HepG2 (cell line): ENCODE measurements at regions not wholly inside any gene's neighbourhood (a gene's known extent, or its start where the extent isn't known, plus 50 kb on each side); places are given as distances from the start of the nearest gene placed in this dataset.
A peak's percentile ranks its signal among the peaks of the same experiment; 100 is the strongest.

Source experiments
- ATAC-seq: fragments of 200-7000 bp; cut with Tn5 transposase; 3 replicates; pipeline ENCODE4 v1.9.1; 2020; ENCODE audit warnings: mild to moderate bottlenecking, moderate library complexity
- BruUV-seq: library from RNA; stranded (reverse); fragments of 400-500 nt; replicated peaks from 2 replicates; lab custom pipeline; 2021; lab: Mats Ljungman, UMichigan
- CTCF ChIA-PET: fragments of 300-600 bp; formaldehyde crosslinking; extraction: SDS; loops from one replicate; lab custom pipeline; 2021; ENCODE audit warnings: low total read pairs, inconsistent platforms, low intra/inter-chr PET ratio; lab: Yijun Ruan, JAX
- POLR2A ChIA-PET: fragments of 350-600 bp; sonication (Branson Sonifier 250); formaldehyde crosslinking; loops from one replicate; lab custom pipeline; 2020; ENCODE audit warnings: antibody characterized with exemption, inconsistent platforms; lab: Yijun Ruan, JAX
- DNase-seq: peaks from one replicate; pipeline ENCODE4 v3.0.0-alpha.2; 2015; ENCODE audit warnings: low spot score
- FAIRE-seq: peaks from 3 replicates; lab custom pipeline; 2011; peaks lifted over from hg19 to GRCh38; lab: Jason Lieb, UNC
- H2AFZ ChIP-seq: one replicate; pipeline ENCODE4 v1.6.1; 2011; ENCODE audit warnings: low read length, inconsistent platforms
- H3K27ac ChIP-seq: fragments of 300-600 bp; 3 replicates; pipeline ENCODE4 v1.8.0; 2011; ENCODE audit warnings: mixed run types, mild to moderate bottlenecking, mixed read lengths, low read length, inconsistent platforms; ENCODE audit not compliant: insufficient read depth; ENCODE audit errors: extremely low read length
- H3K27me3 ChIP-seq, 2 experiments: fragments of 200-600 bp in 1 of 2; 2 replicates in 1 of 2; 3 replicates in 1 of 2; pipeline versions ENCODE4 v1.6.0 to v1.8.0; 2011; ENCODE audit warnings: low read length in 2 of 2, mild to moderate bottlenecking in 2 of 2, moderate library complexity in 2 of 2, inconsistent platforms in 1 of 2; ENCODE audit not compliant: insufficient read depth in 2 of 2, control insufficient read depth in 1 of 2
- H3K36me3 ChIP-seq, 2 experiments: fragments of 200-600 bp in 1 of 2; replicated peaks in 1 of 2; 2 replicates in 1 of 2; 3 replicates in 1 of 2; pipeline versions ENCODE4 v1.5.1 to v1.8.0; 2011; ENCODE audit warnings: low read length in 2 of 2, inconsistent platforms in 1 of 2; ENCODE audit not compliant: insufficient read depth in 2 of 2, control insufficient read depth in 1 of 2
- H3K4me1 ChIP-seq: 2 replicates; pipeline ENCODE4 v1.5.1; 2012; ENCODE audit warnings: low read length, inconsistent platforms; ENCODE audit not compliant: insufficient read depth
- H3K4me2 ChIP-seq: 2 replicates; pipeline ENCODE4 v1.6.0; 2011; ENCODE audit warnings: low read depth, low read length, inconsistent platforms
- H3K4me3 ChIP-seq, 3 experiments: fragments of 200-600 bp in 1 of 3; sonication (generic), shearing (Covaris generic) in 1 of 3; replicated peaks in 1 of 3; 2 replicates each; pipeline ENCODE4 v1.5.1; 2011 to 2016; ENCODE audit warnings: low read length in 3 of 3, inconsistent platforms in 2 of 3, low read depth in 2 of 3, mild to moderate bottlenecking in 2 of 3, control low read depth in 1 of 3, mixed read lengths in 1 of 3; ENCODE audit not compliant: insufficient read depth in 1 of 3
- H3K79me2 ChIP-seq: one replicate; pipeline ENCODE4 v1.6.1; 2011; ENCODE audit warnings: low read length, inconsistent platforms; ENCODE audit not compliant: insufficient read depth
- H3K9ac ChIP-seq: 2 replicates; pipeline ENCODE4 v1.6.0; 2011; ENCODE audit warnings: mild to moderate bottlenecking, low read depth, low read length, inconsistent platforms; ENCODE audit not compliant: insufficient read depth
- H3K9me3 ChIP-seq: 2 replicates; pipeline ENCODE4 v1.5.1; 2012; ENCODE audit warnings: mild to moderate bottlenecking, low read length
- H4K20me1 ChIP-seq: 2 replicates; pipeline ENCODE4 v1.6.0; 2011; ENCODE audit warnings: inconsistent platforms, mild to moderate bottlenecking, low read length, moderate library complexity; ENCODE audit not compliant: insufficient read depth
- CCDC6 ChIP-seq: sonication (generic); formaldehyde crosslinking; IDR thresholded peaks from 2 replicates; pipeline ENCODE4 v1.8.1; 2022; ENCODE audit warnings: mild to moderate bottlenecking, missing genetic modification reagents, moderate library complexity
- DNMT3B ChIP-seq: conservative IDR thresholded peaks from 2 replicates; pipeline ENCODE4 v1.6.1; 2016; ENCODE audit warnings: missing biosample characterization, control low read depth
- EED ChIP-seq: sonication (generic); formaldehyde crosslinking; IDR thresholded peaks from 2 replicates; pipeline ENCODE4 v1.5.0; 2020; ENCODE audit warnings: mild to moderate bottlenecking, missing genetic modification reagents
- HNRNPK ChIP-seq: fragments of 200-400 bp; formaldehyde crosslinking; IDR thresholded peaks from 2 replicates; pipeline ENCODE4 v1.6.1; 2018; ENCODE audit warnings: low read length, low read depth, moderate library complexity, mild to moderate bottlenecking; ENCODE audit not compliant: poor library complexity, severe bottlenecking
- HNRNPLL ChIP-seq: fragments of 200-400 bp; formaldehyde crosslinking; IDR thresholded peaks from 2 replicates; pipeline ENCODE4 v1.6.1; 2017; ENCODE audit warnings: mild to moderate bottlenecking, low read depth, low read length; ENCODE audit not compliant: poor library complexity, severe bottlenecking
- MYNN ChIP-seq: sonication (generic); formaldehyde crosslinking; IDR thresholded peaks from 2 replicates; pipeline ENCODE4 v1.4.0; 2020; ENCODE audit warnings: mild to moderate bottlenecking, low read depth, missing genetic modification reagents
- PCBP2 ChIP-seq: fragments of 200-400 bp; formaldehyde crosslinking; optimal IDR thresholded peaks from 2 replicates; pipeline ENCODE3; 2018; ENCODE audit warnings: low read length, low read depth; ENCODE audit not compliant: poor library complexity, severe bottlenecking
- POLR2G ChIP-seq: fragments of 200-400 bp; formaldehyde crosslinking; IDR thresholded peaks from 2 replicates; pipeline ENCODE4 v1.6.1; 2018; ENCODE audit warnings: mild to moderate bottlenecking, low read depth, low read length, moderate library complexity
- SIX1 ChIP-seq: sonication (generic); formaldehyde crosslinking; IDR thresholded peaks from 2 replicates; pipeline ENCODE4 v1.4.0; 2020; ENCODE audit warnings: missing genetic modification reagents, borderline replicate concordance
- SRF ChIP-seq: IDR thresholded peaks from 2 replicates; pipeline ENCODE4 v1.6.1; 2011; ENCODE audit warnings: mild to moderate bottlenecking, low read depth, low read length, moderate library complexity
- ZNF552 ChIP-seq: sonication (generic); formaldehyde crosslinking; IDR thresholded peaks from 2 replicates; pipeline ENCODE4 v1.9.0; 2022; ENCODE audit warnings: missing genetic modification reagents, mild to moderate bottlenecking, borderline replicate concordance
- WGBS: methylation state at CpG from one replicate; pipeline ENCODE4 v1.1.6; 2017; ENCODE audit warnings: low lambda C conversion rate; 5-methylcytosine and 5-hydroxymethylcytosine counted together
- in situ Hi-C: cut with HindIII; loops from 2 replicates; pipeline ENCODE4 v1.10.0; 2017; ENCODE audit warnings: low pct_unique_long_range_greater_than_20kb; ENCODE audit not compliant: extremely low pct_ligation_motif_present
- intact Hi-C: fragments of 100-400 bp; cut with micrococcal nuclease; formaldehyde crosslinking; loops from one replicate; pipeline ENCODE4 v1.10.0; 2022; ENCODE audit not compliant: unreplicated experiment
- TF ChIP-seq, protein P1 (sequence below): sonication (generic); formaldehyde crosslinking; IDR thresholded peaks from 2 replicates; pipeline ENCODE4 v1.5.0; 2020; ENCODE audit warnings: missing genetic modification reagents
- TF ChIP-seq, protein P2 (sequence below): sonication (generic); formaldehyde crosslinking; IDR thresholded peaks from 2 replicates; pipeline ENCODE4 v1.4.0; 2020; ENCODE audit warnings: missing genetic modification reagents, borderline replicate concordance
- TF ChIP-seq, protein P3 (sequence below): sonication (generic); formaldehyde crosslinking; IDR thresholded peaks from 2 replicates; pipeline ENCODE4 v1.8.1; 2023; ENCODE audit warnings: mild to moderate bottlenecking, inconsistent platforms, moderate library complexity, missing genetic modification reagents, borderline replicate concordance

DNA sequence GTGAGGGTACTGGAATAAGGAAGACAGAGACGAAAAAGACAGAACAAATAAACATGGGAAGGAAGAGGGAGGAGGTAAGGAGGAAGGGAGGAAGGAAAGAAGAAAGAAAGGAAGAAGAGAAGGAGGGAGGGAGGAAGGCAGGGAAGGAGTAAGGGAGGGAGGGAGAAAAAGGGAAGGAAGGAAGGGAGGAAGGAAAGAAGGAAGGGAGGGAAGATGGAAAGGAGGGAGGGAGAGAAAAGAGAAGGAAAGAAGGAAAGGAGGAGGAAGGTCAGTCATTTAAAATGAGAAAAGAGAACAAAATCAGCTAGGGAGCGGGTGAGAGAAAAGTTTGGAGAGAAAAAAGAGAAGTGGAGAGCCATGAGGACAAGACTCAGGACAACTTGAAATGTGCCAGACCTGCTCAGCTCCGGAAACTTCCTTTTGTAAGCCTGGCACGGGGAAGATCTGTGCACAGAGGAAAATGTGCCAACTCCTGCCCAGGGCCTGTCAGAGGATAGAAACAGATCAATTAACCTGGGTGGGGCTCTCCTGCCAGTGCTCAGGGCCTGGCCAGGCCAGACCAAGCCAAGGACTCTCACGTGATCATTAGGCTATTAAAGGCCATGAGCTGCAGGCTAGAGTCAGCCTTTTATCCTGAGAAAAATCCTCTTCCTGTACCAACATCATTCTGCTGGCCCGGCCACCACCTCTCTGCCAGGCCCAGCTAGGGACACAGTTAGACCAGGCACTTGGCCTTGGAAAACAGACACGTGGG is 50.1 kb upstream of the BCL6 start:
- Histone ChIP-seq H3K4me3 (no peak overlapping the region), H2AFZ (no peak overlapping the region), H3K9ac (no peak overlapping the region), H3K36me3 (no peaks in the 10 kb centered on the region)
- TF ChIP-seq, protein P1, sequence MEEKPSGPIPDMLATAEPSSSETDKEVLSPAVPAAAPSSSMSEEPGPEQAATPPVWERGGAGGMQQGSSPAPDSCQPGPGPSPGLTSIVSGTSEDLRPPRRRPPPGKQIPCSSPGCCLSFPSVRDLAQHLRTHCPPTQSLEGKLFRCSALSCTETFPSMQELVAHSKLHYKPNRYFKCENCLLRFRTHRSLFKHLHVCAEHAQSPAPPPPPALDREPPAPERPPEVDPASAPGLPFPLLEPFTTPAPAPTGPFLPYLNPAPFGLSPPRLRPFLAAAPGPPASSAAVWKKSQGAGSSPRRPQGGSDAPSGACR: no peak
- TF ChIP-seq PCBP2 (peak; percentile 65), SIX1 (no peak), CCDC6 (CRISPR knock-in tag) (no peak), POLR2G (no peak), ZNF552 (CRISPR knock-in tag) (no peak), SRF (no peak), EED (CRISPR knock-in tag) (no peak), HNRNPLL (no peak), DNMT3B (CRISPR knock-in tag) (no peak), MYNN (CRISPR knock-in tag) (no peak), HNRNPK (peak; percentile 29)
- TF ChIP-seq, protein P2, sequence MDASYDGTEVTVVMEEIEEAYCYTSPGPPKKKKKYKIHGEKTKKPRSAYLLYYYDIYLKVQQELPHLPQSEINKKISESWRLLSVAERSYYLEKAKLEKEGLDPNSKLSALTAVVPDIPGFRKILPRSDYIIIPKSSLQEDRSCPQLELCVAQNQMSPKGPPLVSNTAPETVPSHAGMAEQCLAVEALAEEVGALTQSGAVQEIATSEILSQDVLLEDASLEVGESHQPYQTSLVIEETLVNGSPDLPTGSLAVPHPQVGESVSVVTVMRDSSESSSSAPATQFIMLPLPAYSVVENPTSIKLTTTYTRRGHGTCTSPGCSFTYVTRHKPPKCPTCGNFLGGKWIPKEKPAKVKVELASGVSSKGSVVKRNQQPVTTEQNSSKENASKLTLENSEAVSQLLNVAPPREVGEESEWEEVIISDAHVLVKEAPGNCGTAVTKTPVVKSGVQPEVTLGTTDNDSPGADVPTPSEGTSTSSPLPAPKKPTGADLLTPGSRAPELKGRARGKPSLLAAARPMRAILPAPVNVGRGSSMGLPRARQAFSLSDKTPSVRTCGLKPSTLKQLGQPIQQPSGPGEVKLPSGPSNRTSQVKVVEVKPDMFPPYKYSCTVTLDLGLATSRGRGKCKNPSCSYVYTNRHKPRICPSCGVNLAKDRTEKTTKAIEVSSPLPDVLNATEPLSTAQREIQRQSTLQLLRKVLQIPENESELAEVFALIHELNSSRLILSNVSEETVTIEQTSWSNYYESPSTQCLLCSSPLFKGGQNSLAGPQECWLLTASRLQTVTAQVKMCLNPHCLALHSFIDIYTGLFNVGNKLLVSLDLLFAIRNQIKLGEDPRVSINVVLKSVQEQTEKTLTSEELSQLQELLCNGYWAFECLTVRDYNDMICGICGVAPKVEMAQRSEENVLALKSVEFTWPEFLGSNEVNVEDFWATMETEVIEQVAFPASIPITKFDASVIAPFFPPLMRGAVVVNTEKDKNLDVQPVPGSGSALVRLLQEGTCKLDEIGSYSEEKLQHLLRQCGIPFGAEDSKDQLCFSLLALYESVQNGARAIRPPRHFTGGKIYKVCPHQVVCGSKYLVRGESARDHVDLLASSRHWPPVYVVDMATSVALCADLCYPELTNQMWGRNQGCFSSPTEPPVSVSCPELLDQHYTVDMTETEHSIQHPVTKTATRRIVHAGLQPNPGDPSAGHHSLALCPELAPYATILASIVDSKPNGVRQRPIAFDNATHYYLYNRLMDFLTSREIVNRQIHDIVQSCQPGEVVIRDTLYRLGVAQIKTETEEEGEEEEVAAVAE (CRISPR knock-in tag): no peak
- TF ChIP-seq, protein P3, sequence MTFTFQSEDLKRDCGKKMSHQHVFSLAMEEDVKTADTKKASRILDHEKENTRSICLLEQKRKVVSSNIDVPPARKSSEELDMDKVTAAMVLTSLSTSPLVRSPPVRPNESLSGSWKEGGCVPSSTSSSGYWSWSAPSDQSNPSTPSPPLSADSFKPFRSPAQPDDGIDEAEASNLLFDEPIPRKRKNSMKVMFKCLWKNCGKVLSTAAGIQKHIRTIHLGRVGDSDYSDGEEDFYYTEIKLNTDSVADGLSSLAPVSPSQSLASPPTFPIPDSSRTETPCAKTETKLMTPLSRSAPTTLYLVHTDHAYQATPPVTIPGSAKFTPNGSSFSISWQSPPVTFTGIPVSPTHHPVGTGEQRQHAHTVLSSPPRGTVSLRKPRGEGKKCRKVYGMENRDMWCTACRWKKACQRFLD: no peak
- TF ChIP-seq, all 625 proteins: peak for 2
- FAIRE-seq: no peak
- Histone ChIP-seq H3K79me2 (no peaks in the 10 kb centered on the region), H3K4me1 (peaks cover 17% of the 10 kb centered on the region), H3K4me2 (no peak overlapping the region), H3K9me3 (no peaks in the 10 kb centered on the region), H3K27me3 (peaks cover 2 to 9% of the 10 kb centered on the region in 2 experiments; a peak in 3 of 5 replicates), H3K27ac (no peak overlapping the region), H4K20me1 (no peaks in the 10 kb centered on the region)
- 56% methylated on average over 5 of the region's 7 CpGs for WGBS
- no peak for ATAC-seq
- CTCF ChIA-PET: no interaction called here
- no TSS peak for BruUV-seq
- POLR2A ChIA-PET: no interaction called here
- intact Hi-C loops: no loop called here
- no peak for DNase-seq
- in situ Hi-C loops: no loop called here
